GM21717 (cell line): ENCODE measurements at regions not wholly inside any gene's neighbourhood (a gene's known extent, or its start where the extent isn't known, plus 50 kb on each side); places are given as distances from the start of the nearest gene placed in this dataset.

ENCODE experiments used
- ATAC-seq: cut with Tn5 transposase; IDR thresholded peaks from one replicate; pipeline ENCODE4 v1.9.1; 2021; ENCODE audit warnings: mild to moderate bottlenecking, moderate library complexity; ENCODE audit not compliant: unreplicated experiment

DNA sequence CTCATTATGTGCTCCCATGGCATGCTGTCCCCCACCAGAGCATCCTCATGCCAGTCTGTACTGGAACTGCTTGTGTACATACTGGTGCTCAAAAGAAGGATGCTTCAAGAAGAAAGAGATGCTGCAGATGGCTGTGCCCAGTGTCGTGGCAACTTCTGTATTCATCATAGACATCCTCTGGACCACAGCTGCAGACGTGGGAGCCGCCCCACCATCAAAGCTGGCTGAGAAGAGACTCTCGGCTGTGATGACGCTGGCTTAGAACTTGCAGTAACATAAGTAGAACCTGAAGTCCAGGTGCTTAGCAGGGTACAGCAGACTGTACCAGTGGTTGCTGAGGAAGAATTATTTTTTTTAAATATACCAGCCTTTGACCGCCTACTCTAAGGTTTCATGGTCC lies 112.6 kb upstream of the ARHGAP5 start:
- ATAC-seq = no peak

DNA sequence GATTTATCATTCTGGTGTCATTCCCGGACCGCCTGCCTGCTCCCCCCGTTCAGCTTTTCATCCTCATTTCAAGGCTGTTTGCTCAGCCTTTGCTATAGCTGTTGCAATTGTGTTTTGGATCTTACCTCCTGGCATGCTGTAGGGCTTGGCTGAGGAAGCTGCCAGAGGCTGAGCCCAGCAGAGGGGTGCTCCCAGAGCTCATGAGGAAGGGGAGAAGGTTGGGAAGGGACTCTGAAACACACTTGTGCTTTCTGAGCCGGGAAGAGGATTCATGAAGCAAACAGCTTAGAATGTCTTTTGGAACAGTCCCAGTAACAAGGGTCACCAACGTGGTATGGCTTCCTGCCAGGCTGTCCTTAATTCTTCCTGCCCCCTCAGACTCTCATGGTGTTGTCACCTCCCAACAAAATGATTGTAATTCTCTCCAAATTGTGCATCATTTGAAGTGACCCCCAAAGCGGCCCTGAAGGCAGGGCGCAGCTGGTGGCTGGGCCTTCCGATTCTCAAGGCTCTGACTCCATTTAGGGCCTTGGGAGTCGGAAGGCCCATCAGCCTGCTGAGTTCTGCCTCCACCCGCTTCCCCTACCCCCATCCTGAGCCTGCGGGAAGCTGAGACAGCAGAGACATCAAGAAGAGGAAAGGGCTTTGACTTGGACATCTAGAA lies 111.9 kb upstream of the ARHGAP5 start:
- ATAC-seq = no peak

DNA sequence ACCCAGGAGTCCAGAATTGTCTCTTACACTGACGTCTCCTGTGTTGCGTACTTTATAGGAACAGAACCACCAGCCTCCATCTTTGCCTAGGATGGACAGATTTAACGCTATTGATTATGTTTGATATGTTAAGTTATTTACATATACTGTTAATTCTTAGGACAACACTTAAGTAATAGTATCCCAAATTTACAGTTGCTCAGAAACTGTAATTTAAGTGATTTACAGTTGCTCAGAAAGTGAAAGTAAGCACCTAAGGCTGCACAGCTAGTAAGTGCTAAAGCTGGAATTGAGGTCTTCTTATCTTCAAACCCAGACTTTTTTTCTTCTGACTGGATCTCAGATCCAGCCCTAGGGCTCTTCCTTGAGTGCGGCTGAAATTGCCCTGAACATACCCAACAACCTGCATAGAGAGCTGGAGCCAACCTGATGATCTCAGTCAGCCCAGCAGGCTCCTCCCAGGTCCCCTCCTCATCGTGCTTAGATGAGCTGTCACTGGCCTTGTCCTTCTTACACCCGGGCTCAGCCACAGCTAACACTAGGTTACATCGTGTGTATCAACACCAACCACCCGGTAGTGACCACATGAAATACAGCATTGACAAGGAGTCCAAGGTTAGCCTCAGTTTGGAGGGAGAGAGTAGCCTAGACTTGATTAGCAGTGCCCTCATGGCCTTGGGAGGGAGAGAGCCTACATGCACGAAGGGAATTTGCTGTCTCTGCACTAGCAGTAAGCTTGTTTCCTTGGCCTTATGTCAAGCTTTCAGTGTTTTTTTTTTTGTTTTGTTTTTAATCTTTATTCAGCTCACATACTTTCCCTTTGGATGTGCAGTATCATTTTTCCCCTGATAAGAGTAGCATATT lies 111.1 kb upstream of the ARHGAP5 start:
- ATAC-seq = no peak

DNA sequence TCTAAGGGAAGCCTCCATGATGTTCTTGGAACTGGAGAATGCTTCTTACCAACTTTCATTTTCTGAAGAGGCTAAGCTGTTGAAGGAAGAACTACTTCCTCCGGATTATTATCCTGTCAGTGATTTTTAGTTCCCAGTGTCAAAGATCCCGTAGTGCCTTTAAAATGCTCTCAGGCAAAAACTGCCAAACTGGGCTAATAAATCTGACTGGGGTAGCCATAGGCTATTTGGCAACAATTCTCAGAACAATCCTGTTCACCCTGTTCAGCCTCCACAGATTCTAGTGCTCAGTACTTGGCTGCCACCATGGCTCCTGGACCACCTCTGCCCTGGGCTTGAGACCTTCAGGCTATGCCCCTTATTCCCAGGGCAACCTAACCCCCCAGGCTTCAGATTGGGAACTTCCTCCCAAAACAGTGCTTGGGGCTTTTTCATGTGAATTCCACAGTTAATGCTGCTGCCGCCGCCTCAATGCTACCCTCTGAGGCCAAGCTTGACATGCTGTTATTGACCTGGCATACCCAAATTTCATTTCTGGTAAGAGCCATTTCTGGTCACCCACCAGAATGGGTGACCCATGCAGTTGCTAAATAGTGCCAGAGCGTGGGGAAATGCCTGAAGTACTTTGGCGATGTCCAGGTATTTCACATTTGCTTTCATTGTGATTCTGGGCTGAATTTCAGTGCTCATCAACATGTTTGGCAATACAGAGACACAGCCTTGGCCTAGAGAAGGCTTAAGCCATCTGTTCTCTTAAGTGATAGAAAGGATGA lies 110.0 kb upstream of the ARHGAP5 start:
- no peak for ATAC-seq

- no peak for ATAC-seq
Measured at GRCh38 chr14:31967669-31967975, 109.5 kb upstream of the ARHGAP5 start.

DNA sequence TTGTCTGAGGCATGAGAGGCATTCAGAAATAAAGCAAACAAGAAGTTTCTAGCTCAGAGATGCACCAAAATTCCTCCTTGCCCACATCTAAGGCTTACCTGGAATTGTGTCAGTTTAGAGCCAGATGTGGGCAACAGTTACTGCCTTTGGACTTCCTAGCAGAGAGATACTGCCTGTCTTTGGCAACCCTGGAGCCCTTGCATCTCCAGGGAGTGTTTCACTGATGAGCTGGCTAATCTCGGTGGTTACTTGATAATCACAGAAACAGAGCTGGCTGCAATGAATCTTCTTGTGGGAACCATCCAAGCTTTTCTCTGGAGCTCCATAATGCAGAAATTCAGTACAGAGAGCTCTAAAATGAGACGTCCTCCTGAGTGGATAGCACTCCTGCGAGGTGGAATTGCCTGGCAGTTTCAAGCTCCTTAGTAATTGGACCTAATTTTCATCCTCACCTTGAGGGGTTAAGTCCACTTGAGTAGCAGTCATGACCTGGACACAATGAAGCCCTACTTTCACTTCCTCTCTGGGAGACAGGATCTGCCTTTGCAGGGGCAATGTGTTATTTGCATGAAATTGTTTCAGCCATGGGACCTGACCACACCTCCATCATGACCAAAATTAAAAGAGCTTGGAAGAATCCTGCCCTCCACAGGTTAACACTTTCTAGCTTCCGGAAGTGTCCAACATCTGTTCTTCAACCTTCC lies 108.8 kb upstream of the ARHGAP5 start:
- ATAC-seq = no peak

DNA sequence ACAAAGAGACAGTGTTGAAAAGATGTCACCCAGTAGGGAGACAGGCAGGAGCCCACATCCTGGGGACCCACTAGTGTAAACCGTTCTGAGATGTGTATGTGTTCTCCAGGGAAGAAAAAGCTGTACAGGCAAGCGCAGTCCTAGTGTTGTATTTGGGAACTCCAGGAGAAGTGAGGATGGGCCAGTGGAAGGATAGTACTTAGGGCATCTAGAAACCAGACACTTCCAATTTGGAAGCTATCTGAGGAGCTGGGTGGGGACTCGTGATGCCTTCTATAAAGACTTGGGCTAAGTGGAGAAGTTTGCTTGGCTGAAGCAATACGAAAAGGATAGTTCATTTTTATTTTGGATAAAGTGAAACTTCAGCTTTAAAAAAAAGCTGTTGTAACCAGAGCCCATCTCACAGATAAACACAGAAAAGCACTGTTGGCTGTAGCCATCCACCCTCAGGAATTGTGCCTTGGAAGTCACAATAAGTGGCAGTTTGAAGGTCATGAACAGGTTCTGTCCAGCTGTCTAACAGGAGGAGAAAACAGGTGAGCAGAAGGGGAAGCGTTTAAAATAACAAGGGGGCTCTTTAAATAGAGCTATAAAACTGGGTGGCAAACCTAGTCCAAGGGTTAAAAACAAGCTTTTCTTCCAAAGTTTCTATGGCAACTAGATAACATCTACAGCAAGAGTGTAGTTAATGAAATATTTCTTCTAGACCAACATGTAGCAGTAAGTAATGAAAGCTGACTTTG lies 108.0 kb upstream of the ARHGAP5 start:
- no peak for ATAC-seq

DNA sequence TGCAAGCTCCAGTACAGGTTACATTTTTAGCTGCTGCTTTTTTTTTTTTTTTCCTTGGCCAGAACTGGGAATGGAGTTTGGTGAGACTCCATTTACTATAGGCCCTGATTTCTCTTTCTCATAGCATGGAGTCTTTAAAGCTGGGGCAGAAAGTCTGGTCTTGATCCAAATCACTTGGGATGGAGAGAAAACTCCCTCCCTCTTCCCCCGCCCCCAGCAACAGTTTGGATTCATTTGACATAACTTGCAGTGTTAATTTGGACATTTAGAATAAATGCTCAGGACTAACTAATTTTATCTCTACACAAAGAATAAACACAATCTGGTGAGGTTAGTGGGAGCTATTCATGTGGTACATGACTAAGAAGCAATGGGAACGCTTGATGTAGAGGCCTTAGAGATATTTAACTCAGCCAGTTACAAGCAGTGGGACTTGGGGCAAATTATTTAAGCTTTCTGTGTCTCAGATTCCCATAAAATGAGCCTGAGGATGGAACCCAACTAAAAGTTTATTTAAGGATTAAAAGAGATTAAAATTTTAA lies 107.3 kb upstream of the ARHGAP5 start:
- no peak for ATAC-seq

- ATAC-seq = no peak
Measured at GRCh38 chr14:31970744-31971143, 106.4 kb upstream of the ARHGAP5 start.

DNA sequence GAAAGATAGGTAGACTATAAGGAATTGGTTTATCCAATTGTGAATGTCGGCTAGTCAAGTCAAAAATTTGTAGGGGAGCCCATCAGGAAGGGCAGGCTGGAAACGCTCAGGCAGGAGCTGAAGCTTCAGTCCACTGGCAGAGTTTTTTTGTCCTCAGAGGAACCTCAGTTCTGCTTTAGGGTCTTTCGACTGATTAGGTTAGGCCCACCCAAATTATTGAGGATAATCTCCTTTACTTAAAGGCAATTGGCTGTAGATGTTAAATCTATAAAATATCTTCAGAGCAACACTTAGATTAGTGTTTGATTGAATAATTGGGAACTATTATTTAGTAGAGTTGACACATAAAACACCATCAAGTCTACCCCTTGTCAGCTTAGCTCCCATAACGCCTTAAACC lies 105.5 kb upstream of the ARHGAP5 start:
- no peak for ATAC-seq

DNA sequence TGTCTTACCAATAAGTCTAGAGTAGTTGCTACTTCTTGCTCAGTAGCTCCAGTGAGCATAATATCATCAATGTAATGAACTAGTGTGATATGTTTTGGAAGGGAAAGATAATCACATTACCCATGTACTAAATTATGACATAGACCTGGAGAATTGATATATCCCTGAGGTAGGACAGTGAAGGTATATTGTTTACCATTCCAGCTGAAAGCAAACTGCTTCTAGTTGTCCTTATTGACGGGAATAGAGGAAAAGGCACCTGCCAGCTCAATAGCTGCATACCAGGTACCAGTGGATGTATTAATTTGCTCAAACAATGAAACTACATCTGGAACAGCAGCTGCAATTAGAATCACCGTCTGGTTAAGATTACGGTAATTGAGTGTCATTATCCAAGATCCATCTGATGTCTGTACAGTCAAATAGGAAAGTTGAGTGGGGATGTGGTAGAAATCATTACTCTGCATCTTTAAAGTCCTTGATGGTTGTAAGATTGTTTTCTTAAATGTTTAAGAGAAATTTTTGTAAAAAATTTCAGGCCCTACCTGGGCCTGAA lies 100.0 kb upstream of the ARHGAP5 start:
- ATAC-seq = no peak

DNA sequence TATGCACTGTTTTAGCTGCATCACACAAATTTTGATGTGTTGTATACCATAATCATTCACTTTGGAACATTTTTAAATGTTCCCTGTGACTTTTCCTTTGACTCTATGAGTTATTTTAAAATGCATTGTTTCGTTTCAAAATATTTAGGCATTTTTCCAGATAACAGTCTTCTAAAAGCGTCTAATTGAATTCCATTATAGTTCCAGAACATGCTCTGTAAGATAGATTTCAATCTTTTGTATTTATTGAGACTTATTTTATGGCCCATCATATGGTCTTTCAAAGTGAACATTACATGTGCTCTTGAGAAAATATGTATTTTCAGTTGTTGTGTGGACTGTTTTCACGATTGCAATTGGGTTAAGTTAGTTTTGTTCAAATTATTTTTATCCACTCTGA lies 98.7 kb upstream of the ARHGAP5 start:
- no peak for ATAC-seq

DNA sequence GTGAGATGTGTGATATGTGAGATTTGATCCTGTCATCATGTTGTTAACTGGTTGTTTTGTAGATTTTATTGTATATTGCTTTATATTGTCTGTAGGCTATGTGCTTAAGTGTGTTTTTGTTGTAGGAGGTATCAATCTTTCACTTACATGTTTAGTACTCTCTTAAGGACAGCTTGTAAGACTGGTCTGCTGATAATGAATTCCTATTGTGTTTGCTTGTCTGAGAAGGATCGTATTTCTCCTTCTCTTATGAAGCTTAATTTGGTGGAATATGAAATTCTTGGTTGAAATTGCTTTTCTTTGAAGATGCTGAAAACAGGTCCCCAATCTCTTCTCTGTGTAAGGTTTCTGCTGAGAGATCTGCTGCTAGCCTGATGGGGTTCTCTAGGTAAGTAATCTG lies 94.5 kb upstream of the ARHGAP5 start:
- ATAC-seq = no peak

GRCh38 chr14:31986405-31986804 lies 90.7 kb upstream of the ARHGAP5 start:
- ATAC-seq = no peak

DNA sequence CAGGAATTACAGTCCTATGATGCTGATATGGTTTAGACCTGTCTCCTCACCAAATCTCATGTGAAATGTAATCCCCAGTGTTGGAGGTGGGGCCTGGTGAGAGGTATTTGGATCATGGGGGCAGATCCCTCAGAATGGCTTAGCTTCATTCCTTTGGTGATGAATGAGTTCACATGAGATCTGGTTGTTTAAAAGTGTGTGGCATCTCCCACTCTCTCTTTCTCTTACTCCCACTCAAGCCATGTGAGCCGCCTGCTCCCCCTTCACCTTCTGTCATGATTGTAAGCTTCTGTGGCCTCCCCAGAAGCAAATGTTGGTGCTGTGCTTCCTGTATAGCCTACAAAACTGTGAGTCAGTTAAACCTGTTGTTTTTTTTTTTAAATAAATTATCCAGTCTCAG lies 89.4 kb upstream of the ARHGAP5 start:
- ATAC-seq = no peak

DNA sequence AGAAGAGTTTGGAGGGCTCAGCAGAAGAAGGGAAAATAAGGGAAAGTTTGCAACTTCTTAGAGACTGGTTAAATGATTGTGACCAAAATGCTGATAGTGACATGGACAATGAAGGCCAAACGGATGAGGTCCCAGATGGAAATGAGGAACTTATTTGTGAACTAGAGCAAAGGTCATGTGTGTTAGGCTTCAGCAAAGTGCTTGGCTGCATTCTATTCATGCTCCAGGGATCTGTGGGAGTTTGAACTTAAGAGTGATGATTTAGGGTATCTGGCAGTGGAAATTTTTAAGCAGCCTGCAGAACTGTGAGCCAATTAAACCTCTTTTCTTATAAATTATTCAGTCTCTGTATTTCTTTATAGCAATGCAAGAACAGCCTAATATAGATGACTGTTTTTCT lies 88.9 kb upstream of the ARHGAP5 start:
- ATAC-seq = no peak

- no peak for ATAC-seq
Measured at GRCh38 chr14:31990183-31990857, 86.8 kb upstream of the ARHGAP5 start.

- ATAC-seq = no peak
Measured at GRCh38 chr14:31990926-31991572, 86.1 kb upstream of the ARHGAP5 start.

DNA sequence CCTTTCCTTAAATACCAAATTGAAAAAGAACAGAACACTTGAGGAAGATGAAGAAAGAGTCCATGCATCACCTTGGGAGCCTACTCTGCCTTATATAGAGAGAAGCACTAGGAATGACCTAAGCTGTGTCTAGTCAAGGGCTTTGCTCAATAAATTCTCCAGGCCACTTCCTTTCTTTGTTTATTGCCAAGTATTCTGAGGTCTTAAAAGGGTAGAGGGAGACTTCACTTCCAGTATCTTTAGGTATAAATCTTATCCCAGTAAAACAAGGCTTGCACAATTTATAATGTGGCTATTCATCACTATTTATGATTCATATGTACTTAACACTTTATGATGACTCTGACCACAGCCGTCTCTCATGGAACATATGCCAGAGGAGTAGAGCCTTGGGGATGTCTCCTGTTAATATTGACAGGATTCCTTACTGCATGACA lies 85.1 kb upstream of the ARHGAP5 start:
- ATAC-seq = no peak
